SK-N-SH (cell line): ENCODE measurements at regions not wholly inside any gene's neighbourhood (a gene's known extent, or its start where the extent isn't known, plus 50 kb on each side); places are given as distances from the start of the nearest gene placed in this dataset.

Experiments
- CTCF ChIA-PET: fragments of 300-600, 350-600 bp; formaldehyde crosslinking; extraction: SDS; loops from one replicate; lab custom pipeline; 2021; lab: Yijun Ruan, JAX
- POLR2A ChIA-PET: fragments of 350-600 bp; sonication (Branson Sonifier 250); formaldehyde crosslinking; extraction: SDS; loops from one replicate; lab custom pipeline; 2020; ENCODE audit warnings: antibody characterized with exemption, inconsistent platforms; lab: Yijun Ruan, JAX
- DNase-seq: peaks from one replicate; pipeline ENCODE4 v3.0.0; 2012
- H2AFZ ChIP-seq: fragments of 200-600 bp; sonication (generic); 2 replicates; pipeline ENCODE4 v1.8.1; 2016; ENCODE audit warnings: antibody characterized with exemption, mild to moderate bottlenecking, low read depth
- H3F3A ChIP-seq: fragments of 200-600 bp; sonication (generic); replicated peaks from 2 replicates; pipeline ENCODE3; 2016; ENCODE audit warnings: antibody characterized with exemption, mild to moderate bottlenecking; ENCODE audit not compliant: insufficient read depth
- H3K27ac ChIP-seq, 2 experiments: fragments of 200-500 bp in 1 of 2; fragments of 200-600 bp in 1 of 2; sonication (Bioruptor generic) in 1 of 2; sonication (generic), shearing (Covaris generic) in 1 of 2; 2 replicates each; pipeline versions ENCODE4 v1.5.1 to v1.6.1; 2014 to 2016; ENCODE audit warnings: low read depth in 2 of 2, inconsistent platforms in 1 of 2, low read length in 1 of 2, mild to moderate bottlenecking in 1 of 2, mixed read lengths in 1 of 2
- H3K27me3 ChIP-seq: fragments of 200-600 bp; sonication (generic), shearing (Covaris generic); 2 replicates; pipeline ENCODE4 v1.6.1; 2016; ENCODE audit warnings: mixed run types; ENCODE audit not compliant: insufficient read depth
- H3K36me3 ChIP-seq, 2 experiments: fragments of 200-500 bp in 1 of 2; fragments of 200-600 bp in 1 of 2; sonication (Bioruptor generic) in 1 of 2; sonication (generic) in 1 of 2; replicated peaks in 1 of 2; 2 replicates each; pipeline versions ENCODE3 to v1.5.1; 2014 to 2016; ENCODE audit warnings: low read length in 1 of 2, mild to moderate bottlenecking in 1 of 2; ENCODE audit not compliant: insufficient read depth in 2 of 2, control insufficient read depth in 1 of 2
- H3K4me1 ChIP-seq, 2 experiments: fragments of 200-500 bp in 1 of 2; fragments of 200-600 bp in 1 of 2; sonication (Bioruptor generic) in 1 of 2; sonication (generic), shearing (Covaris generic) in 1 of 2; 2 replicates each; pipeline versions ENCODE4 v1.5.1 to v1.6.1; 2014 to 2016; ENCODE audit warnings: low read depth in 1 of 2, low read length in 1 of 2, mixed run types in 1 of 2; ENCODE audit not compliant: insufficient read depth in 2 of 2, control insufficient read depth in 1 of 2
- H3K4me2 ChIP-seq: fragments of 200-600 bp; sonication (generic), shearing (Covaris generic); 2 replicates; pipeline ENCODE4 v1.6.1; 2017; ENCODE audit warnings: mixed run types
- H3K4me3 ChIP-seq, 2 experiments: fragments of 200-500 bp in 1 of 2; fragments of 200-600 bp in 1 of 2; sonication (Bioruptor generic) in 1 of 2; sonication (generic), shearing (Covaris generic) in 1 of 2; 2 replicates each; pipeline versions ENCODE4 v1.5.1 to v1.8.1; 2014 to 2016; ENCODE audit warnings: low read depth in 2 of 2, inconsistent platforms in 1 of 2, low read length in 1 of 2, mild to moderate bottlenecking in 1 of 2, mixed read lengths in 1 of 2, moderate library complexity in 1 of 2
- H3K79me2 ChIP-seq: fragments of 200-600 bp; sonication (generic); 2 replicates; pipeline ENCODE4 v1.8.1; 2017; ENCODE audit warnings: mild to moderate bottlenecking; ENCODE audit not compliant: insufficient read depth
- H3K9ac ChIP-seq: fragments of 200-600 bp; sonication (generic); 2 replicates; pipeline ENCODE4 v1.6.1; 2017; ENCODE audit warnings: mixed run types
- H3K9me2 ChIP-seq: fragments of 200-600 bp; sonication (generic); 2 replicates; pipeline ENCODE4 v1.6.1; 2017; ENCODE audit warnings: mixed run types
- H3K9me3 ChIP-seq: fragments of 200-600 bp; sonication (generic); 2 replicates; pipeline ENCODE4 v1.6.1; 2017; ENCODE audit warnings: mixed run types, mild to moderate bottlenecking, moderate library complexity
- H4K20me1 ChIP-seq: fragments of 200-600 bp; sonication (generic); 2 replicates; pipeline ENCODE4 v1.6.1; 2017; ENCODE audit warnings: mild to moderate bottlenecking, mixed run types; ENCODE audit not compliant: insufficient read depth
- CHD2 ChIP-seq: fragments of 150-350 bp; IDR thresholded peaks from 2 replicates; pipeline ENCODE4 v1.6.1; 2018; ENCODE audit warnings: low read length; ENCODE audit not compliant: partially characterized antibody
- FOXJ3 ChIP-seq: sonication (generic); formaldehyde crosslinking; IDR thresholded peaks from 2 replicates; pipeline ENCODE4 v1.5.1; 2020; ENCODE audit warnings: mild to moderate bottlenecking, missing genetic modification reagents
- FOXM1 ChIP-seq: IDR thresholded peaks from 2 replicates; pipeline ENCODE4 v1.4.0; 2012; ENCODE audit warnings: low read depth, mild to moderate bottlenecking
- GABPA ChIP-seq: IDR thresholded peaks from 2 replicates; pipeline ENCODE4 v1.4.0; 2012; ENCODE audit warnings: low read depth, mild to moderate bottlenecking
- GATA2 ChIP-seq: sonication (generic); formaldehyde crosslinking; IDR thresholded peaks from 2 replicates; pipeline ENCODE4 v1.5.0; 2020; ENCODE audit warnings: mild to moderate bottlenecking, missing genetic modification reagents
- JUND ChIP-seq: IDR thresholded peaks from 2 replicates; pipeline ENCODE4 v1.4.0; 2012
- MEF2A ChIP-seq: IDR thresholded peaks from 2 replicates; pipeline ENCODE4 v1.4.0; 2012; ENCODE audit warnings: low read depth, borderline replicate concordance
- NRF1 ChIP-seq: IDR thresholded peaks from 2 replicates; pipeline ENCODE4 v1.6.1; 2012; ENCODE audit warnings: low read depth, mild to moderate bottlenecking, low read length
- RCOR1 ChIP-seq: fragments of 150-350 bp; IDR thresholded peaks from 2 replicates; pipeline ENCODE4 v1.6.1; 2017; ENCODE audit warnings: antibody characterized with exemption, low read length
- RXRA ChIP-seq: IDR thresholded peaks from 2 replicates; pipeline ENCODE4 v1.4.0; 2012; ENCODE audit warnings: low read depth, mild to moderate bottlenecking, borderline replicate concordance
- SMC3 ChIP-seq: IDR thresholded peaks from 2 replicates; pipeline ENCODE4 v1.6.1; 2012; ENCODE audit warnings: low read depth, low read length, improper control_type of control experiment
- TAF1 ChIP-seq: IDR thresholded peaks from 2 replicates; pipeline ENCODE4 v1.6.1; 2012; ENCODE audit warnings: low read depth, mild to moderate bottlenecking, low read length, moderate library complexity, borderline replicate concordance
- WGBS: methylation state at CpG from one replicate; pipeline ENCODE4 v1.1.6; 2017; ENCODE audit warnings: low lambda C conversion rate; 5-methylcytosine and 5-hydroxymethylcytosine counted together
- TF ChIP-seq, protein P1 (sequence below): IDR thresholded peaks from 2 replicates; pipeline ENCODE4 v1.6.1; 2012; ENCODE audit warnings: mild to moderate bottlenecking, low read depth, low read length, moderate library complexity
- TF ChIP-seq, protein P2 (sequence below): fragments of 150-350 bp; IDR thresholded peaks from 2 replicates; pipeline ENCODE4 v1.6.1; 2016; ENCODE audit warnings: mild to moderate bottlenecking, low read depth, low read length
- TF ChIP-seq, protein P3 (sequence below): fragments of 150-350 bp; IDR thresholded peaks from 2 replicates; pipeline ENCODE4 v1.6.1; 2017; ENCODE audit warnings: antibody characterized with exemption, low read length, low read depth, borderline replicate concordance
- TF ChIP-seq, protein P4 (sequence below): IDR thresholded peaks from 2 replicates; pipeline ENCODE4 v1.4.0; 2012; ENCODE audit warnings: low read depth

DNA sequence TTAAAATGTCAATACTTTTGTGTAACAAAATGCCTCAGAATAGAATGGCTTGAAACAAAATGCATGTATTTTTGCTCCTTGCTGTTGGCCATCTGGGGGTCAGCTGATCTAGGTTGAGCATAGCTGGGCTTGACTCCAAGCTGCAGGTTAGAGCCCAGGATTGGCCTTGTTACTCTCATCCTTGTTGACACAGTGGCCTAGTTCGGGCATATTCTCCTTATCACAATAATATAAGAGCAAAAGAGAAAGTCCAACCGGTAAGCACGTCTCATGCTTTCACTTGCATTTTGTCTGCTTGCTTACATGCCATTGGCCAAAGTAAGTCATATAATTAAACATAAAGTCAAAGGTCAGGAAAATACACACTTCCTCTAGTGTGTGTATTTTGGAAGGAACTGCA is 456.2 kb downstream of the KCNT2 start:
- no peak for DNase-seq
- CTCF ChIA-PET = interaction anchor here (1.1 kb wide), 1 partner anchor 509 kb away, joined by 3 read pairs; no protein-coding TSS in a partner anchor
- TF ChIP-seq RXRA (no peak), GATA2 (CRISPR knock-in tag) (no peak), FOXJ3 (CRISPR knock-in tag) (no peak), TAF1 (no peak), NRF1 (no peak), GABPA (no peak), CHD2 (no peak), JUND (no peak), MEF2A (no peak), RCOR1 (no peak), FOXM1 (no peak), SMC3 (no peak)
- TF ChIP-seq, protein P1, sequence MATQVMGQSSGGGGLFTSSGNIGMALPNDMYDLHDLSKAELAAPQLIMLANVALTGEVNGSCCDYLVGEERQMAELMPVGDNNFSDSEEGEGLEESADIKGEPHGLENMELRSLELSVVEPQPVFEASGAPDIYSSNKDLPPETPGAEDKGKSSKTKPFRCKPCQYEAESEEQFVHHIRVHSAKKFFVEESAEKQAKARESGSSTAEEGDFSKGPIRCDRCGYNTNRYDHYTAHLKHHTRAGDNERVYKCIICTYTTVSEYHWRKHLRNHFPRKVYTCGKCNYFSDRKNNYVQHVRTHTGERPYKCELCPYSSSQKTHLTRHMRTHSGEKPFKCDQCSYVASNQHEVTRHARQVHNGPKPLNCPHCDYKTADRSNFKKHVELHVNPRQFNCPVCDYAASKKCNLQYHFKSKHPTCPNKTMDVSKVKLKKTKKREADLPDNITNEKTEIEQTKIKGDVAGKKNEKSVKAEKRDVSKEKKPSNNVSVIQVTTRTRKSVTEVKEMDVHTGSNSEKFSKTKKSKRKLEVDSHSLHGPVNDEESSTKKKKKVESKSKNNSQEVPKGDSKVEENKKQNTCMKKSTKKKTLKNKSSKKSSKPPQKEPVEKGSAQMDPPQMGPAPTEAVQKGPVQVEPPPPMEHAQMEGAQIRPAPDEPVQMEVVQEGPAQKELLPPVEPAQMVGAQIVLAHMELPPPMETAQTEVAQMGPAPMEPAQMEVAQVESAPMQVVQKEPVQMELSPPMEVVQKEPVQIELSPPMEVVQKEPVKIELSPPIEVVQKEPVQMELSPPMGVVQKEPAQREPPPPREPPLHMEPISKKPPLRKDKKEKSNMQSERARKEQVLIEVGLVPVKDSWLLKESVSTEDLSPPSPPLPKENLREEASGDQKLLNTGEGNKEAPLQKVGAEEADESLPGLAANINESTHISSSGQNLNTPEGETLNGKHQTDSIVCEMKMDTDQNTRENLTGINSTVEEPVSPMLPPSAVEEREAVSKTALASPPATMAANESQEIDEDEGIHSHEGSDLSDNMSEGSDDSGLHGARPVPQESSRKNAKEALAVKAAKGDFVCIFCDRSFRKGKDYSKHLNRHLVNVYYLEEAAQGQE = no peak
- TF ChIP-seq, protein P2, sequence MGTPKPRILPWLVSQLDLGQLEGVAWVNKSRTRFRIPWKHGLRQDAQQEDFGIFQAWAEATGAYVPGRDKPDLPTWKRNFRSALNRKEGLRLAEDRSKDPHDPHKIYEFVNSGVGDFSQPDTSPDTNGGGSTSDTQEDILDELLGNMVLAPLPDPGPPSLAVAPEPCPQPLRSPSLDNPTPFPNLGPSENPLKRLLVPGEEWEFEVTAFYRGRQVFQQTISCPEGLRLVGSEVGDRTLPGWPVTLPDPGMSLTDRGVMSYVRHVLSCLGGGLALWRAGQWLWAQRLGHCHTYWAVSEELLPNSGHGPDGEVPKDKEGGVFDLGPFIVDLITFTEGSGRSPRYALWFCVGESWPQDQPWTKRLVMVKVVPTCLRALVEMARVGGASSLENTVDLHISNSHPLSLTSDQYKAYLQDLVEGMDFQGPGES = no peak
- TF ChIP-seq, protein P3, sequence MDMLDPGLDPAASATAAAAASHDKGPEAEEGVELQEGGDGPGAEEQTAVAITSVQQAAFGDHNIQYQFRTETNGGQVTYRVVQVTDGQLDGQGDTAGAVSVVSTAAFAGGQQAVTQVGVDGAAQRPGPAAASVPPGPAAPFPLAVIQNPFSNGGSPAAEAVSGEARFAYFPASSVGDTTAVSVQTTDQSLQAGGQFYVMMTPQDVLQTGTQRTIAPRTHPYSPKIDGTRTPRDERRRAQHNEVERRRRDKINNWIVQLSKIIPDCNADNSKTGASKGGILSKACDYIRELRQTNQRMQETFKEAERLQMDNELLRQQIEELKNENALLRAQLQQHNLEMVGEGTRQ = no peak
- TF ChIP-seq, protein P4, sequence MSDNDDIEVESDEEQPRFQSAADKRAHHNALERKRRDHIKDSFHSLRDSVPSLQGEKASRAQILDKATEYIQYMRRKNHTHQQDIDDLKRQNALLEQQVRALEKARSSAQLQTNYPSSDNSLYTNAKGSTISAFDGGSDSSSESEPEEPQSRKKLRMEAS = no peak
- TF ChIP-seq, all 33 proteins: peak for 0
- WGBS = 94% methylated on average over 3 of the region's 3 CpGs
- H3K4me1 ChIP-seq = no peaks in the 10 kb centered on the region; a peak in 1 of 4 replicates
- POLR2A ChIA-PET = no interaction called here
- H3K79me2 ChIP-seq = no peaks in the 10 kb centered on the region
- no peak overlapping the region for H3K9ac ChIP-seq
- no peaks in the 10 kb centered on the region for H3K27me3 ChIP-seq
- no peak overlapping the region for H3K4me3 ChIP-seq
- no peaks in the 10 kb centered on the region for H3K9me2 ChIP-seq
- no peaks in the 10 kb centered on the region for H4K20me1 ChIP-seq
- H3K9me3 ChIP-seq = no peaks in the 10 kb centered on the region
- H3K4me2 ChIP-seq = no peak overlapping the region
- no peaks in the 10 kb centered on the region for H3F3A ChIP-seq
- H3K36me3 ChIP-seq = no peaks in the 10 kb centered on the region
- no peak overlapping the region for H3K27ac ChIP-seq
- no peak overlapping the region for H2AFZ ChIP-seq
